LNCaP clone FGC (cell line): ENCODE measurements at regions not wholly inside any gene's neighbourhood (a gene's known extent, or its start where the extent isn't known, plus 50 kb on each side); places are given as distances from the start of the nearest gene placed in this dataset.

Experiments
- DNase-seq: peaks from one replicate; pipeline ENCODE4 v3.0.0-alpha.2; 2011; ENCODE audit warnings: low read depth
- H3K4me3 ChIP-seq: 2 replicates; pipeline ENCODE4 v1.5.1; 2011; ENCODE audit warnings: mild to moderate bottlenecking, low read depth, low read length, control low read depth
- CTCF ChIP-seq: IDR thresholded peaks from 2 replicates; pipeline ENCODE4 v1.5.1; 2012; ENCODE audit warnings: mild to moderate bottlenecking; ENCODE audit not compliant: control insufficient read depth, insufficient read depth; ENCODE audit errors: extremely low read depth

GRCh38 chr15:62287066-62287857 lies 122.2 kb upstream of the C2CD4B start:
- DNase-seq = no peak
- no peak for TF ChIP-seq CTCF
- no peak overlapping the region for H3K4me3 ChIP-seq

- no peak for DNase-seq
- no peak for TF ChIP-seq CTCF
- no peak overlapping the region for H3K4me3 ChIP-seq
Observed at GRCh38 chr15:62288361-62289017, 123.4 kb upstream of the C2CD4B start.

- no peak for DNase-seq
- H3K4me3 ChIP-seq = no peak overlapping the region
- no peak for TF ChIP-seq CTCF
Observed at GRCh38 chr15:62291262-62291661, 126.2 kb upstream of the C2CD4B start.

GRCh38 chr15:62296756-62297507 lies 131.8 kb upstream of the C2CD4B start:
- no peak for DNase-seq
- H3K4me3 ChIP-seq = no peak overlapping the region
- no peak for TF ChIP-seq CTCF

- no peak for TF ChIP-seq CTCF
- H3K4me3 ChIP-seq = no peak overlapping the region
- DNase-seq = no peak
Observed at GRCh38 chr15:62297522-62297921, 132.4 kb upstream of the C2CD4B start.

- no peak for DNase-seq
- no peak overlapping the region for H3K4me3 ChIP-seq
- TF ChIP-seq CTCF = no peak
Observed at GRCh38 chr15:62297933-62298332, 132.8 kb upstream of the C2CD4B start.
